Endothelial cell of umbilical vein (primary cell): ENCODE measurements at regions not wholly inside any gene's neighbourhood (a gene's known extent, or its start where the extent isn't known, plus 50 kb on each side); places are given as distances from the start of the nearest gene placed in this dataset.
"Not testable (repeated sequence)": the region's sequence is repeated elsewhere in the genome, so short reads cannot be mapped to it uniquely, and the experiment has no call there.

ENCODE experiments used
- BruUV-seq: library from RNA; stranded (reverse); fragments of 400-500 nt; replicated peaks from 2 replicates; lab custom pipeline; 2021; lab: Mats Ljungman, UMichigan
- CTCF ChIA-PET: fragments of 300-600, 350-600 bp; sonication (Branson Sonifier 250); formaldehyde crosslinking; loops from one replicate; lab custom pipeline; 2021; ENCODE audit warnings: antibody characterized with exemption, inconsistent platforms; lab: Charles Lee
- POLR2A ChIA-PET: fragments of 300-600, 350-600 bp; sonication (Branson Sonifier 250); formaldehyde crosslinking; loops from one replicate; lab custom pipeline; 2021; ENCODE audit warnings: antibody characterized with exemption, inconsistent platforms; lab: Charles Lee
- DNase-seq: peaks from one replicate; pipeline ENCODE4 v3.0.0-alpha.2; 2011; ENCODE audit warnings: low read depth, low spot score
- FAIRE-seq: peaks from 2 replicates; lab custom pipeline; 2011; peaks lifted over from hg19 to GRCh38; lab: Jason Lieb, UNC
- H2AFZ ChIP-seq: 2 replicates; pipeline ENCODE4 v1.6.0; 2012; ENCODE audit warnings: low read depth, low read length, control low read depth, inconsistent platforms
- H3K27ac ChIP-seq: 2 replicates; pipeline ENCODE4 v1.5.1; 2011; ENCODE audit warnings: low read depth, mild to moderate bottlenecking, control low read depth, low read length, moderate library complexity; ENCODE audit not compliant: insufficient read depth
- H3K27me3 ChIP-seq, 2 experiments: 2 replicates each; pipeline versions ENCODE4 v1.6.0 to v1.6.1; 2011; ENCODE audit warnings: low read length in 2 of 2, mixed read lengths in 1 of 2; ENCODE audit not compliant: control insufficient read depth in 2 of 2, insufficient read depth in 2 of 2
- H3K36me3 ChIP-seq, 2 experiments: 2 replicates in 1 of 2; 3 replicates in 1 of 2; pipeline ENCODE4 v1.5.1; 2011; ENCODE audit warnings: low read length in 2 of 2, mild to moderate bottlenecking in 1 of 2, moderate library complexity in 1 of 2; ENCODE audit not compliant: control insufficient read depth in 2 of 2, insufficient read depth in 2 of 2; ENCODE audit errors: extremely low read depth in 1 of 2
- H3K4me1 ChIP-seq: 3 replicates; pipeline ENCODE4 v1.5.1; 2011; ENCODE audit warnings: mild to moderate bottlenecking, low read length; ENCODE audit not compliant: control insufficient read depth, insufficient read depth; ENCODE audit errors: extremely low read depth
- H3K4me2 ChIP-seq: 2 replicates; pipeline ENCODE4 v1.6.1; 2011; ENCODE audit warnings: low read length, control low read depth, mixed read lengths; ENCODE audit not compliant: insufficient read depth
- H3K4me3 ChIP-seq, 3 experiments: fragments of 200-600 bp in 1 of 3; sonication (generic), shearing (Covaris generic) in 1 of 3; replicated peaks in 1 of 3; 2 replicates each; pipeline ENCODE4 v1.5.1; 2011 to 2016; ENCODE audit warnings: control low read depth in 3 of 3, low read length in 3 of 3, mild to moderate bottlenecking in 2 of 3, inconsistent platforms in 1 of 3, low read depth in 1 of 3, moderate library complexity in 1 of 3; ENCODE audit not compliant: insufficient read depth in 1 of 3
- H3K79me2 ChIP-seq: 2 replicates; pipeline ENCODE4 v1.6.0; 2012; ENCODE audit warnings: low read length, inconsistent platforms; ENCODE audit not compliant: control insufficient read depth, insufficient read depth
- H3K9ac ChIP-seq: replicated peaks from 2 replicates; pipeline ENCODE3; 2011; ENCODE audit warnings: low read length, control low read depth; ENCODE audit not compliant: insufficient read depth; ENCODE audit errors: extremely low read depth
- H3K9me1 ChIP-seq: replicated peaks from 3 replicates; pipeline ENCODE4 v1.6.0; 2011; ENCODE audit warnings: mild to moderate bottlenecking, low read length; ENCODE audit not compliant: control insufficient read depth, insufficient read depth; ENCODE audit errors: extremely low read depth
- H3K9me3 ChIP-seq: replicated peaks from 2 replicates; pipeline ENCODE4 v1.5.1; 2012; ENCODE audit warnings: low read length, inconsistent platforms; ENCODE audit not compliant: control insufficient read depth, insufficient read depth
- H4K20me1 ChIP-seq: replicated peaks from 2 replicates; pipeline ENCODE3; 2011; ENCODE audit warnings: mild to moderate bottlenecking, low read length; ENCODE audit not compliant: control insufficient read depth, insufficient read depth; ENCODE audit errors: extremely low read depth
- EZH2 ChIP-seq: IDR thresholded peaks from 2 replicates; pipeline ENCODE4 v1.6.1; 2012; ENCODE audit warnings: borderline replicate concordance, low read depth, mild to moderate bottlenecking, moderate library complexity, low read length, inconsistent platforms; ENCODE audit not compliant: severe bottlenecking
- FOS ChIP-seq: IDR thresholded peaks from 2 replicates; pipeline ENCODE4 v1.6.1; 2011; ENCODE audit warnings: mild to moderate bottlenecking, low read length, moderate library complexity, borderline replicate concordance; ENCODE audit not compliant: insufficient read depth
- GATA2 ChIP-seq: IDR thresholded peaks from 2 replicates; pipeline ENCODE4 v1.7.0; 2011; ENCODE audit warnings: low read depth, mild to moderate bottlenecking, moderate library complexity, mixed read lengths, low read length; ENCODE audit not compliant: insufficient read length, insufficient read depth
- JUN ChIP-seq: IDR thresholded peaks from 2 replicates; pipeline ENCODE4 v1.6.1; 2011; ENCODE audit warnings: borderline replicate concordance, low read depth; ENCODE audit not compliant: insufficient read length, insufficient read depth
- MYC ChIP-seq: IDR thresholded peaks from one replicate; pipeline ENCODE4 v1.6.1; 2011; ENCODE audit warnings: mild to moderate bottlenecking, low read depth, low read length
- POLR2A ChIP-seq: IDR thresholded peaks from 2 replicates; pipeline ENCODE4 v1.6.1; 2012; ENCODE audit warnings: low read depth, mild to moderate bottlenecking, control low read depth, low read length
- POLR2AphosphoS5 ChIP-seq: IDR thresholded peaks from 2 replicates; pipeline ENCODE4 v1.6.1; 2012; ENCODE audit warnings: low read depth, mild to moderate bottlenecking, control low read depth, low read length, moderate library complexity; ENCODE audit not compliant: insufficient read depth
- dilution Hi-C: fragments of 300-500 bp; cut with MboI; formaldehyde crosslinking; loops from one replicate; pipeline ENCODE4 v1.15.0; 2019; ENCODE audit warnings: low sequenced_read_pairs; ENCODE audit not compliant: extremely low pct_ligation_motif_present
- intact Hi-C: fragments of 100-400 bp; cut with micrococcal nuclease; formaldehyde crosslinking; loops from one replicate; pipeline ENCODE4 v1.10.0; 2022
- TF ChIP-seq, protein P1 (sequence below), 2 donors: IDR thresholded peaks; 1 replicate in 1 of 2; 2 replicates in 1 of 2; pipeline ENCODE4 v1.5.1; 2011; ENCODE audit warnings: low read length in 2 of 2, mild to moderate bottlenecking in 2 of 2, moderate library complexity in 2 of 2, control low read depth in 1 of 2, inconsistent platforms in 1 of 2, low read depth in 1 of 2; ENCODE audit not compliant: insufficient read depth in 1 of 2; ENCODE audit errors: extremely low read depth in 1 of 2
- TF ChIP-seq, protein P2 (sequence below): IDR thresholded peaks from 2 replicates; pipeline ENCODE4 v1.6.1; 2011; ENCODE audit not compliant: insufficient read depth, insufficient read length

DNA sequence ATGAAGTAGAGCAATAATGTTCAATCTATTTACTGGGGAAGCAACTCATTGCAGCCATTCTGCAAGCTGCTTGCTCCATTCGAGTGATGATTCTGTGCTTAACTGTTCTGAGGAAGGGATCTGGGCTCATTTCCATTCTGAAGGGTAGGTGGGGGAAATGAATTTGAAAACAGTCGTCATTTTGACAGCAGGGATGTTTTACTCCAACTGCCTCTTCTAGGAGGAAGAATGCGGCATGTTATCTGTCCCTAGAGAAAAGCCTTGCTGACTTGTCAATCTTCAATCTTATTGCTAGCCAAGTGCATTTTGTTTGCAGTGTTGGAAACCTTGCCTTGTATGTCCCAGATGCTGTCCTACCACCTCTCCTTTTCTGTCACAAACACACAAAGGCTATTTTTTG is 105.9 kb downstream of the PRDM13 start:
- H3K9me3 ChIP-seq, result no peaks in the 10 kb centered on the region
- H4K20me1 ChIP-seq, result no peaks in the 10 kb centered on the region
- H3K27me3 ChIP-seq, result no peaks in the 10 kb centered on the region
- no peak for FAIRE-seq
- TF ChIP-seq, protein P1, sequence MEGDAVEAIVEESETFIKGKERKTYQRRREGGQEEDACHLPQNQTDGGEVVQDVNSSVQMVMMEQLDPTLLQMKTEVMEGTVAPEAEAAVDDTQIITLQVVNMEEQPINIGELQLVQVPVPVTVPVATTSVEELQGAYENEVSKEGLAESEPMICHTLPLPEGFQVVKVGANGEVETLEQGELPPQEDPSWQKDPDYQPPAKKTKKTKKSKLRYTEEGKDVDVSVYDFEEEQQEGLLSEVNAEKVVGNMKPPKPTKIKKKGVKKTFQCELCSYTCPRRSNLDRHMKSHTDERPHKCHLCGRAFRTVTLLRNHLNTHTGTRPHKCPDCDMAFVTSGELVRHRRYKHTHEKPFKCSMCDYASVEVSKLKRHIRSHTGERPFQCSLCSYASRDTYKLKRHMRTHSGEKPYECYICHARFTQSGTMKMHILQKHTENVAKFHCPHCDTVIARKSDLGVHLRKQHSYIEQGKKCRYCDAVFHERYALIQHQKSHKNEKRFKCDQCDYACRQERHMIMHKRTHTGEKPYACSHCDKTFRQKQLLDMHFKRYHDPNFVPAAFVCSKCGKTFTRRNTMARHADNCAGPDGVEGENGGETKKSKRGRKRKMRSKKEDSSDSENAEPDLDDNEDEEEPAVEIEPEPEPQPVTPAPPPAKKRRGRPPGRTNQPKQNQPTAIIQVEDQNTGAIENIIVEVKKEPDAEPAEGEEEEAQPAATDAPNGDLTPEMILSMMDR (IDR thresholded peaks at IDR 0.05; ENCODE audit: extremely low read depth in 1 of 2, insufficient read depth in 1 of 2, low read depth in 1 of 2, low read length in 2 of 2), result no peak
- TF ChIP-seq, protein P2, sequence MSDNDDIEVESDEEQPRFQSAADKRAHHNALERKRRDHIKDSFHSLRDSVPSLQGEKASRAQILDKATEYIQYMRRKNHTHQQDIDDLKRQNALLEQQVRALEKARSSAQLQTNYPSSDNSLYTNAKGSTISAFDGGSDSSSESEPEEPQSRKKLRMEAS, result no peak
- no peak for TF ChIP-seq FOS
- no peak for TF ChIP-seq POLR2A
- no peak for TF ChIP-seq JUN
- TF ChIP-seq POLR2AphosphoS5, result no peak
- no peak for TF ChIP-seq EZH2
- TF ChIP-seq MYC, result no peak
- no peak for TF ChIP-seq GATA2
- H3K4me2 ChIP-seq, result no peak overlapping the region
- dilution Hi-C loops, result no loop called here
- no peak overlapping the region for H3K4me3 ChIP-seq
- intact Hi-C loops, result no loop called here
- DNase-seq, result no peak
- H3K4me1 ChIP-seq, result no peaks in the 10 kb centered on the region
- ChIA-PET POLR2A (no interaction called here), CTCF (no interaction called here)
- no peak overlapping the region for H3K27ac ChIP-seq
- no peak overlapping the region for H3K9ac ChIP-seq
- no peaks in the 10 kb centered on the region for H3K79me2 ChIP-seq
- H3K9me1 ChIP-seq, result no peaks in the 10 kb centered on the region
- no peak overlapping the region for H2AFZ ChIP-seq
- no TSS peak for BruUV-seq
- H3K36me3 ChIP-seq, result no peaks in the 10 kb centered on the region

DNA sequence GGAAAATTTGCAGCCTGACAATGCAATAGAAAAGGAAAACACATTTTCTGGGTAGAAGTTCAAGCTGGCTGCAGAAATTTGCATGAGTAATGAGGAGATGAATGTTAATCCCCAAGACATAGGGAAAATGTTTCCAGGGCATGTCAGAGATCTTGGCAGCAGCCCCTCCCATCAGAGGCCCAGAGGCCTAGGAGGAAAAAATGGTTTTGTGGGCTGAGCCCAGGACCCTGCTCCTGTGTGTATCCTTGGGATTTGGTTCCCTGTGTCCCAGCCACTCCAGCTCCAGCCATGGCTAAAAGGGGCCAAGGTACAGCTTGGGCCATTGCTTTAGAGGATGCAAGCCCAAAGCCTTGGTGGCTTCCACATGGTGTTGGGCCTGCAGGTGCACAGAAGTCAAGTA is 115.4 kb downstream of the PRDM13 start:
- H4K20me1 ChIP-seq, H3K9me1 ChIP-seq, intact Hi-C loops, BruUV-seq, H3K4me2 ChIP-seq, DNase-seq, CTCF ChIA-PET, H3K36me3 ChIP-seq, H3K27me3 ChIP-seq, H2AFZ ChIP-seq, H3K4me3 ChIP-seq, H3K27ac ChIP-seq, POLR2A ChIA-PET, H3K9ac ChIP-seq, H3K79me2 ChIP-seq, H3K4me1 ChIP-seq, dilution Hi-C loops, FAIRE-seq, H3K9me3 ChIP-seq: not testable (repeated sequence)

DNA sequence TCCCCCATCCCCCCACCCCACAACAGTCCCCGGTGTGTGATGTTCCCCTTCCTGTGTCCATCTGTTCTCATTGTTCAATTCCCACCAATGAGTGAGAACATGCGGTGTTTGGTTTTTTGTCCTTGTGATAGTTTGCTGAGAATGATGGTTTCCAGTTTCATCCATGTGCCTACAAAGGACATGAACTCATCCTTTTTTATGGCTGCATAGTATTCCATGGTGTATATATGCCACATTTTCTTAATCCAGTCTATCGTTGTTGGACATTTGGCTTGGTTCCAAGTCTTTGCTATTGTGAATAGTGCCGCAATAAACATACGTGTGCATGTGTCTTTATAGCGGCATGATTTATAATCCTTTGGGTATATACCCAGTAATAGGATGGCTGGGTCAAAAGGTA is 123.6 kb downstream of the PRDM13 start:
- H3K4me1 ChIP-seq, H3K9me3 ChIP-seq, POLR2A ChIA-PET, BruUV-seq, H3K9me1 ChIP-seq, DNase-seq, H3K36me3 ChIP-seq, H3K4me2 ChIP-seq, dilution Hi-C loops, H4K20me1 ChIP-seq, H2AFZ ChIP-seq, CTCF ChIA-PET, FAIRE-seq, H3K79me2 ChIP-seq, H3K27me3 ChIP-seq, intact Hi-C loops, H3K9ac ChIP-seq, H3K27ac ChIP-seq, H3K4me3 ChIP-seq: not testable (repeated sequence)
